SK-N-MC (cell line): ENCODE measurements at regions not wholly inside any gene's neighbourhood (a gene's known extent, or its start where the extent isn't known, plus 50 kb on each side); places are given as distances from the start of the nearest gene placed in this dataset.

Experiments
- DNase-seq: peaks from one replicate; pipeline ENCODE4 v3.0.0-alpha.2; 2011; ENCODE audit warnings: low read depth, low spot score
- H3K27ac ChIP-seq: fragments of 200-600 bp; sonication (generic); 2 replicates; pipeline ENCODE4 v1.5.1; 2016; ENCODE audit warnings: mixed run types
- H3K36me3 ChIP-seq: fragments of 200-600 bp; sonication (generic); 2 replicates; pipeline ENCODE4 v1.6.1; 2017; ENCODE audit warnings: antibody characterized with exemption, low read length, mixed read lengths; ENCODE audit not compliant: insufficient read depth
- H3K4me3 ChIP-seq: fragments of 200-600 bp; sonication (generic); 2 replicates; pipeline ENCODE4 v1.5.1; 2016
- H3K9ac ChIP-seq: fragments of 200-600 bp; sonication (generic); 2 replicates; pipeline ENCODE4 v1.8.0; 2017; ENCODE audit warnings: mixed run types, mixed read lengths; ENCODE audit not compliant: insufficient read length
- H3K9me3 ChIP-seq: fragments of 200-600 bp; sonication (generic); 2 replicates; pipeline ENCODE4 v1.6.1; 2017; ENCODE audit warnings: low read depth, mild to moderate bottlenecking, antibody characterized with exemption, low read length, moderate library complexity, mixed read lengths
- EZH2 ChIP-seq: fragments of 200-600 bp; sonication (generic); IDR thresholded peaks from one replicate; pipeline ENCODE4 v1.6.1; 2017; ENCODE audit warnings: antibody characterized with exemption
- FOXP2 ChIP-seq: optimal IDR thresholded peaks from 2 replicates; pipeline ENCODE3; 2011; ENCODE audit warnings: mild to moderate bottlenecking, moderate library complexity; ENCODE audit not compliant: insufficient read depth; ENCODE audit errors: extremely low read length, control extremely low read depth
- POLR2AphosphoS5 ChIP-seq: IDR thresholded peaks from 2 replicates; pipeline ENCODE4 v1.6.1; 2012; ENCODE audit warnings: mild to moderate bottlenecking, low read depth, low read length, borderline replicate concordance

DNA sequence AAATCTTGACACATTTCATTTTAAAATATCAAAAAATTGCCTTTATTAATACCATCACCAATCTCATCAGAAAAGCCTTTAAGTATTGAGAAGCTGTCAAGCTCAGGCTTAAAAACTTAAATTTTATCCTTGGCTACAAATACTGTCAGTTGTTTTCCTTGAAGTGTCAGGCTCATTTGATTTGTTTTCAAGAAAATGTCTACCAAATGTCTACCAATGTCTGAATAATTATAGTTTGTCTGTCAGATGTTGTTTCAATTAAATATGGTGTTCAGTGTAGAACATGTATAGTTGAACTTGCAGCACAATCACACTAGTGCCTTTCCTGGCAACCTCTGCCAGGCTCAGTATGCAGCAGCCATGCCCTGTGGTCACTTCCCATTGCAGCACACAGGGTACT, 455.2 kb upstream of the ADAMTS16 start:
- DNase-seq, result no peak
- Histone ChIP-seq H3K9ac (no peak overlapping the region), H3K36me3 (no peaks in the 10 kb centered on the region), H3K4me3 (no peak overlapping the region), H3K9me3 (no peaks in the 10 kb centered on the region), H3K27ac (no peak overlapping the region)
- TF ChIP-seq EZH2 (no peak), POLR2AphosphoS5 (no peak), FOXP2 (no peak)

DNA sequence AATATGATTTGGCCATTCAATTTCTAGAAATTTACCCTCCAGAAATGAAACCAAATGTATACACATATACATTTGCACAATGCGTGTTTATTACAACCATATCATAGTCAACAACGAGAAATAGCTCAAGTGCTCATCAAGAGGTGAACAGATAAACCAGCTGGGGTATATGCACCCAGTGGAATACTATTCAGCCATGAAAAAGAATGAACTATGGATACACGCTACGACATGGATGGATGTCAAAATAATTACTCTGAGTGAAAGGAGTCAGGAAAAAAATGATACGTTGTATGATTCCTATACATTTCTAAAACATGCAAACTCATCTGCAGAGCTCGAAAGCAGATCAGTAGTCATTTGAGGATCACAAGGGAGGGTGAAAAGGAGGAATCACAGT, 441.5 kb upstream of the ADAMTS16 start:
- DNase-seq, result no peak
- Histone ChIP-seq H3K36me3 (no peaks in the 10 kb centered on the region), H3K9ac (no peak overlapping the region), H3K4me3 (no peak overlapping the region), H3K27ac (no peak overlapping the region), H3K9me3 (no peaks in the 10 kb centered on the region)
- TF ChIP-seq EZH2 (no peak), POLR2AphosphoS5 (no peak), FOXP2 (no peak)

DNA sequence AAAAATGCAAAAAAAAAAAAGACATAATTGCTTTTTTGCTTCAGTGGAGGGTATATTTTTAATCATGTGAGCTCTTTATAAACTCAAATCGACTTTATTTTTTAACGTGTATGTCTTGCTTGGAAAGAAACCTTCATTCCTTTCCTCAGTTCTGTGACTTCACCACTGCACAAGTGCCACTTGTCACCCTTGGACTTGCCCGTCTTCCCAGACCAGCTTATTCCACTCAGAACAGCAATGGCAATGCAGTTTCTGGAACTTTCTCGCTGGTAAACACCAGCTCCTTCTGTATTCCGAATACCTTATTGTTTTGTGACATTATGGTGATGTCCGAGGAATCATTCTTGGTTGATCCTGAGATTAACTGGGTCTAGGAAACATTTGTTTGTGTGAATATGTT, 440.5 kb upstream of the ADAMTS16 start:
- no peaks in the 10 kb centered on the region for H3K9me3 ChIP-seq
- no peak for TF ChIP-seq EZH2
- TF ChIP-seq POLR2AphosphoS5, result no peak
- no peak for TF ChIP-seq FOXP2
- H3K4me3 ChIP-seq, result no peak overlapping the region
- H3K36me3 ChIP-seq, result no peaks in the 10 kb centered on the region
- no peak overlapping the region for H3K9ac ChIP-seq
- H3K27ac ChIP-seq, result no peak overlapping the region
- DNase-seq, result no peak

DNA sequence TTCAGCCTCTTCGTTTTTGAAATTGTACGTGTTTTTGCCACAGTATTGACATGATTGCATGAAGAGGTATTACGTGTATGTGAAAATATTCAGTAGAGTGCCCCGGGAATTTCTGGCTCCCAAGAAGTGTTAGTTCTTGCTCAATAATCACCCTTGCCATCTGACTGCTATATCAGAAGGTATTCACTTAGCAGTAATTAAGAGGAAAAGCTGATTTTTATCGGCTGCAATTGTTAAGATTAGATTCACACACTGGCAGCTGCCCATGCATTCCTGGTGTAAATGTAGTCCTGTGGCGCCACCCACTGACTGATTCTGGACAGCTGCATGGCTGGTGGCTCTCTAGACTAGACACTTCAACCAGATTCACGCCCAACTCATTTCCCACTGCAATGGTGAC, 440.1 kb upstream of the ADAMTS16 start:
- Histone ChIP-seq H3K4me3 (no peak overlapping the region), H3K36me3 (no peaks in the 10 kb centered on the region), H3K9me3 (no peaks in the 10 kb centered on the region), H3K27ac (no peak overlapping the region), H3K9ac (no peak overlapping the region)
- TF ChIP-seq EZH2, result no peak
- no peak for TF ChIP-seq FOXP2
- TF ChIP-seq POLR2AphosphoS5, result no peak
- DNase-seq, result peak; percentile 6

DNA sequence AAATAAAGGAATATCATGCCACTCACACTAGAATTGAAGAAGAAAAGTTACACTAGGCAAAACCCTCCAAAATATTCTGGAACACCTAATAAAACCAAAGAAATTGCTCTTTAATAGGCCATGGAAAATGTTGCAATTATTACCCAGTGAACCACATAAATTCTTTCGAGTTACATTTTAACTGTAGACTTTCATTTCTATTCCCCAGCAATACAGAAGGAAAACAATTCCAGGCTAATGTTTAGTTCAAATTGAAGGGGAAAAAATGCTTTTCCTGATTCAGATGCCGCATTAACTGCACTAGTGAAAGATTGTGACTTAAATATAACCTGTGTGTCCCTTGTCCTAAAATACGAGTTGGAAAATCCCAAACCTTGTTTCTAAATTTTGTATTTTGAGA, 439.3 kb upstream of the ADAMTS16 start:
- TF ChIP-seq POLR2AphosphoS5 (no peak), FOXP2 (no peak), EZH2 (no peak)
- H3K36me3 ChIP-seq, result no peaks in the 10 kb centered on the region
- no peak overlapping the region for H3K9ac ChIP-seq
- H3K9me3 ChIP-seq, result no peaks in the 10 kb centered on the region
- no peak overlapping the region for H3K27ac ChIP-seq
- DNase-seq, result no peak
- no peak overlapping the region for H3K4me3 ChIP-seq

DNA sequence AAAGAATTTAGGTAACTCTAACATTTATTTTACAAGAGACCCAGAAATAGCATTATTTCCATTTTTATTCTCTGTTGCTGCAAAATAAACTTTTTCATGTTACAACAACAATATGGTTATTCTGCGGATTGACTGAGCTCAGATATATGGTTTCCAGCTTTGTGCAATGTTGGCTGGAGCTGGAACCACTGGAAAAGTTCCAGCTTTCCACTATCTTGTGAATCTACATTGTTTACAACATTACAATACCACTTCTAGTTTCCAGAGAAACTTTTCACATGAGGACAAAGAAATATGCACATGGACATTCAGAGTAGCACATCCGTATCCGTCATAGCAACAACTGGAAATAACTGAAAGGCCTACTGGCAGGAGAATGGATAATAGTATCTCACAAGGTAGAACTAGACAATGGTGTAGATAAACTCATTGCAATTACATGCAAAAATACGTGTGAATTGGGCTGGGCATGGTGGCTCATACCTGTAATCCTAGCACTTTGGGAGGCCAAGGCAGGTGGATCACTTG, 436.1 kb upstream of the ADAMTS16 start:
- Histone ChIP-seq H3K27ac (no peak overlapping the region), H3K4me3 (no peak overlapping the region), H3K36me3 (no peaks in the 10 kb centered on the region), H3K9ac (no peak overlapping the region), H3K9me3 (no peaks in the 10 kb centered on the region)
- DNase-seq, result no peak
- TF ChIP-seq EZH2 (no peak), FOXP2 (no peak), POLR2AphosphoS5 (no peak)

DNA sequence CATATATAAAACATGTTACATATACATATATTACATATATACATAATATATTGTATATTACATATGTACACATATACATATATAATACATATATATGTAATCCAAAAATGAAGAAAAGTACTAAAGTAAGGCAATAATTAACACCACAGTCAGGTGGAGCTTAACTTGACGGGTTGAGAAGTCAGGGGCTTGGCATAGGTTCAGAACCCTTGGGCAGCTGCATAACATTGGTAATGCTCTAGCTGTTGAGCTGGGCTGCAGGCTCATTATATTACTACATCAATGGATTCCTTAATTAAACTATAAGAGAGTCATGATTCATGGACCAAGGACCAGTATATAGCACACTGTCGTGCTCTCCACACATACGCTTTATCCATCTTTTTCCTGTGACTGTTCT, 435.2 kb upstream of the ADAMTS16 start:
- Histone ChIP-seq H3K9me3 (no peaks in the 10 kb centered on the region), H3K9ac (no peak overlapping the region), H3K27ac (no peak overlapping the region), H3K36me3 (no peaks in the 10 kb centered on the region), H3K4me3 (no peak overlapping the region)
- TF ChIP-seq POLR2AphosphoS5 (no peak), FOXP2 (no peak), EZH2 (no peak)
- DNase-seq, result no peak

DNA sequence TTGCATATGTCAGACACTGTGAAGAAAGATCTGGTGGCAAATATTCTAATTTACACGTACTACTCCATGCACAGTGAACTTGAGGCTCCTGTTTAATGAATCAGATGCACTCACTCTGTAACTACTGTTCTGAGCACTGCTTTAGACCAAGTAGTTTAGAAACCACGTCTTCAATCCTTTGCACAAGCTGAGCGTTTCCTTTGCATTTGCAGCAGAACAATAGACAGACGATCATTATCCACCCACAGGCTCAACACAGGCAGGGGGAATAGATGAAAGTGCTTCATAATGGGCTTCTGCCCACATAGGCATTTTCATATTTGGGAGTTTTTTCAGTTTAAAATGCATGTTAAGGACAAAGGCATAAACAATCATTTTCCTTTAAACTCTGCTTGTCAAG, 423.3 kb upstream of the ADAMTS16 start:
- Histone ChIP-seq H3K36me3 (no peaks in the 10 kb centered on the region), H3K9me3 (no peaks in the 10 kb centered on the region), H3K9ac (no peak overlapping the region), H3K4me3 (no peak overlapping the region), H3K27ac (no peak overlapping the region)
- TF ChIP-seq FOXP2 (no peak), POLR2AphosphoS5 (no peak), EZH2 (no peak)
- no peak for DNase-seq

DNA sequence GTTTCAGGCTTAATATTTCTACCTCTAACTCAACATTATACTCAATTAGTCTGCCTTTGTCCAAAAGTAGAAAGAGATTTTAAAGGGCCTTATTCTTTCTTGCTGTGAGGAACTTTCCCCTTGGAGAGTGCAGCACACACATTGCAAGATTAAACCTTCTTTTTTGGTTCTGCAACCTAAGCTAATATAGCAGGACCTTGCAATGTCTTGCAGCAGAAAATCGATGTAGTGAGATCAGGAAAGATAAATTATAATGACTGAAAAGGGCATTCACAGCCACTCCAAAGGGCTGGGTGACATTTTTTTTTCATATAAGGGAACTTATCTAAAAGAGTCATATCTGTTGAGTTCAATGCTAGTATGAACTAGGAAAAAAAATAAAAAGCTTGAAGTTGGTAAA, 422.7 kb upstream of the ADAMTS16 start:
- Histone ChIP-seq H3K4me3 (no peak overlapping the region), H3K36me3 (no peaks in the 10 kb centered on the region), H3K9ac (no peak overlapping the region), H3K9me3 (no peaks in the 10 kb centered on the region), H3K27ac (no peak overlapping the region)
- TF ChIP-seq POLR2AphosphoS5 (no peak), FOXP2 (no peak), EZH2 (no peak)
- DNase-seq, result no peak
